Liver (tissue), 8 donors: ENCODE measurements at regions not wholly inside any gene's neighbourhood (a gene's known extent, or its start where the extent isn't known, plus 50 kb on each side); places are given as distances from the start of the nearest gene placed in this dataset.

Experiments used
- DNase-seq: peaks from one replicate; pipeline ENCODE4 v3.0.0-alpha.2; 2017; ENCODE audit warnings: low spot score
- H3K27ac ChIP-seq, 2 donors: one replicate each; pipeline ENCODE4 v1.7.0; 2013; ENCODE audit warnings: inconsistent platforms in 2 of 2, low read length in 2 of 2, control low read depth in 1 of 2, low read depth in 1 of 2, mild to moderate bottlenecking in 1 of 2
- H3K27me3 ChIP-seq, 4 donors: one replicate each; pipeline versions ENCODE4 v1.6.1 to v1.7.0; 2013; ENCODE audit warnings: low read length in 3 of 4, inconsistent platforms in 1 of 4, mild to moderate bottlenecking in 1 of 4, moderate library complexity in 1 of 4; ENCODE audit not compliant: control insufficient read depth in 4 of 4, insufficient read depth in 4 of 4
- H3K36me3 ChIP-seq, 4 donors: one replicate each; pipeline versions ENCODE4 v1.6.1 to v1.7.0; 2013; ENCODE audit warnings: low read length in 3 of 4, mild to moderate bottlenecking in 3 of 4, low read depth in 1 of 4, moderate library complexity in 1 of 4; ENCODE audit not compliant: control insufficient read depth in 4 of 4, insufficient read depth in 3 of 4
- H3K4me1 ChIP-seq, 4 donors: one replicate each; pipeline versions ENCODE4 v1.6.1 to v1.7.0; 2013; ENCODE audit warnings: low read length in 3 of 4, mild to moderate bottlenecking in 3 of 4, moderate library complexity in 1 of 4; ENCODE audit not compliant: control insufficient read depth in 4 of 4, insufficient read depth in 4 of 4
- H3K4me3 ChIP-seq, 3 donors: one replicate each; pipeline versions ENCODE4 v1.6.1 to v1.7.0; 2013; ENCODE audit warnings: low read length in 3 of 3, control low read depth in 1 of 3, low read depth in 1 of 3, mild to moderate bottlenecking in 1 of 3
- H3K9ac ChIP-seq, 2 donors: one replicate each; pipeline ENCODE4 v1.7.0; 2013; ENCODE audit warnings: low read length in 2 of 2, mild to moderate bottlenecking in 2 of 2, moderate library complexity in 2 of 2, control low read depth in 1 of 2, low read depth in 1 of 2
- H3K9me3 ChIP-seq, 4 donors: one replicate each; pipeline versions ENCODE4 v1.6.1 to v1.7.0; 2013; ENCODE audit warnings: low read length in 3 of 4; ENCODE audit not compliant: control insufficient read depth in 4 of 4
- ATF3 ChIP-seq: IDR thresholded peaks from 2 replicates; pipeline ENCODE4 v1.6.1; 2016; ENCODE audit warnings: antibody characterized with exemption
- EGR1 ChIP-seq, 2 donors: IDR thresholded peaks; 2 replicates each; pipeline ENCODE4 v1.6.1; 2016 to 2018; ENCODE audit warnings: antibody characterized with exemption in 2 of 2, low read depth in 2 of 2
- FOXA2 ChIP-seq: IDR thresholded peaks from 2 replicates; pipeline ENCODE4 v1.6.1; 2016; ENCODE audit warnings: antibody characterized with exemption
- HNF4A ChIP-seq, 2 donors: conservative IDR thresholded peaks; 2 replicates each; pipeline ENCODE4 v1.6.1; 2016; ENCODE audit warnings: antibody characterized with exemption in 2 of 2, mild to moderate bottlenecking in 2 of 2
- HNF4G ChIP-seq: IDR thresholded peaks from 2 replicates; pipeline ENCODE4 v1.6.1; 2016; ENCODE audit warnings: antibody characterized with exemption
- JUND ChIP-seq, 2 donors: IDR thresholded peaks; 2 replicates each; pipeline ENCODE4 v1.6.1; 2016; ENCODE audit warnings: antibody characterized with exemption in 2 of 2
- RAD21 ChIP-seq, 2 donors: IDR thresholded peaks; 2 replicates each; pipeline ENCODE4 v1.6.1; 2016; ENCODE audit warnings: antibody characterized with exemption in 2 of 2, mild to moderate bottlenecking in 2 of 2
- REST ChIP-seq: IDR thresholded peaks from 2 replicates; pipeline ENCODE4 v1.6.1; 2016; ENCODE audit warnings: antibody characterized with exemption, mild to moderate bottlenecking
- TAF1 ChIP-seq: conservative IDR thresholded peaks from 2 replicates; pipeline ENCODE4 v1.6.1; 2016; ENCODE audit warnings: antibody characterized with exemption, mild to moderate bottlenecking
- YY1 ChIP-seq: IDR thresholded peaks from 2 replicates; pipeline ENCODE4 v1.6.1; 2016; ENCODE audit warnings: antibody characterized with exemption, mild to moderate bottlenecking
- WGBS: extraction: QIAGEN DNeasy Blood & Tissue Kit; methylation state at CpG from one replicate; pipeline ENCODE4 v1.1.7; 2013; 5-methylcytosine and 5-hydroxymethylcytosine counted together
- TF ChIP-seq, protein P1 (sequence below): IDR thresholded peaks from 2 replicates; pipeline ENCODE4 v1.6.1; 2016; ENCODE audit warnings: antibody characterized with exemption
- TF ChIP-seq, protein P2 (sequence below): fragments of 150-350 bp; IDR thresholded peaks from 2 replicates; pipeline ENCODE4 v1.5.1; 2017; ENCODE audit warnings: improper control_type of control experiment, low read depth, low read length; ENCODE audit not compliant: missing input control
- donor health status: healthy.
- donor health status: healthy.
- donor health status: healthy.
- donor health status: healthy.
- donor health status: healthy.

- TF ChIP-seq, protein P1, sequence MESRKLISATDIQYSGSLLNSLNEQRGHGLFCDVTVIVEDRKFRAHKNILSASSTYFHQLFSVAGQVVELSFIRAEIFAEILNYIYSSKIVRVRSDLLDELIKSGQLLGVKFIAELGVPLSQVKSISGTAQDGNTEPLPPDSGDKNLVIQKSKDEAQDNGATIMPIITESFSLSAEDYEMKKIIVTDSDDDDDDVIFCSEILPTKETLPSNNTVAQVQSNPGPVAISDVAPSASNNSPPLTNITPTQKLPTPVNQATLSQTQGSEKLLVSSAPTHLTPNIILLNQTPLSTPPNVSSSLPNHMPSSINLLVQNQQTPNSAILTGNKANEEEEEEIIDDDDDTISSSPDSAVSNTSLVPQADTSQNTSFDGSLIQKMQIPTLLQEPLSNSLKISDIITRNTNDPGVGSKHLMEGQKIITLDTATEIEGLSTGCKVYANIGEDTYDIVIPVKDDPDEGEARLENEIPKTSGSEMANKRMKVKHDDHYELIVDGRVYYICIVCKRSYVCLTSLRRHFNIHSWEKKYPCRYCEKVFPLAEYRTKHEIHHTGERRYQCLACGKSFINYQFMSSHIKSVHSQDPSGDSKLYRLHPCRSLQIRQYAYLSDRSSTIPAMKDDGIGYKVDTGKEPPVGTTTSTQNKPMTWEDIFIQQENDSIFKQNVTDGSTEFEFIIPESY: no peak
- TF ChIP-seq, protein P2, sequence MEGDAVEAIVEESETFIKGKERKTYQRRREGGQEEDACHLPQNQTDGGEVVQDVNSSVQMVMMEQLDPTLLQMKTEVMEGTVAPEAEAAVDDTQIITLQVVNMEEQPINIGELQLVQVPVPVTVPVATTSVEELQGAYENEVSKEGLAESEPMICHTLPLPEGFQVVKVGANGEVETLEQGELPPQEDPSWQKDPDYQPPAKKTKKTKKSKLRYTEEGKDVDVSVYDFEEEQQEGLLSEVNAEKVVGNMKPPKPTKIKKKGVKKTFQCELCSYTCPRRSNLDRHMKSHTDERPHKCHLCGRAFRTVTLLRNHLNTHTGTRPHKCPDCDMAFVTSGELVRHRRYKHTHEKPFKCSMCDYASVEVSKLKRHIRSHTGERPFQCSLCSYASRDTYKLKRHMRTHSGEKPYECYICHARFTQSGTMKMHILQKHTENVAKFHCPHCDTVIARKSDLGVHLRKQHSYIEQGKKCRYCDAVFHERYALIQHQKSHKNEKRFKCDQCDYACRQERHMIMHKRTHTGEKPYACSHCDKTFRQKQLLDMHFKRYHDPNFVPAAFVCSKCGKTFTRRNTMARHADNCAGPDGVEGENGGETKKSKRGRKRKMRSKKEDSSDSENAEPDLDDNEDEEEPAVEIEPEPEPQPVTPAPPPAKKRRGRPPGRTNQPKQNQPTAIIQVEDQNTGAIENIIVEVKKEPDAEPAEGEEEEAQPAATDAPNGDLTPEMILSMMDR: no peak
Measured at GRCh38 chr10:78910021-78910420, 158.7 kb upstream of the ZMIZ1 start (continued).

GRCh38 chr10:78910476-78910875 lies 158.3 kb upstream of the ZMIZ1 start:
- 92% methylated on average over 2 of the region's 2 CpGs for WGBS
- TF ChIP-seq FOXA2: no peak
- TF ChIP-seq, protein P2: no peak
- no peak for TF ChIP-seq YY1
- no peak for TF ChIP-seq JUND (IDR thresholded peaks at IDR 0.05)
- no peak for TF ChIP-seq RAD21 (IDR thresholded peaks at IDR 0.05)
- TF ChIP-seq HNF4A (conservative IDR thresholded peaks at IDR 0.05): no peak
- no peak for TF ChIP-seq EGR1 (IDR thresholded peaks at IDR 0.05; ENCODE audit: low read depth in 2 of 2)
- no peak for TF ChIP-seq TAF1
- TF ChIP-seq, protein P1: no peak
- no peak for TF ChIP-seq REST
- TF ChIP-seq HNF4G: no peak
- TF ChIP-seq ATF3: no peak
- no peaks in the 10 kb centered on the region for H3K36me3 ChIP-seq
- no peaks in the 10 kb centered on the region for H3K9me3 ChIP-seq
- H3K27me3 ChIP-seq: no peaks in the 10 kb centered on the region
- H3K9ac ChIP-seq: no peak overlapping the region
- no peak overlapping the region for H3K27ac ChIP-seq
- H3K4me1 ChIP-seq: peaks cover 4 to 28% (median 21%) of the 10 kb centered on the region in 4 donors
- DNase-seq: no peak
- H3K4me3 ChIP-seq: no peak overlapping the region
